DOHH2 (cell line): ENCODE measurements at regions not wholly inside any gene's neighbourhood (a gene's known extent, or its start where the extent isn't known, plus 50 kb on each side); places are given as distances from the start of the nearest gene placed in this dataset.

Experiments
- H3F3A ChIP-seq: fragments of 200-600 bp; sonication (generic), shearing (Covaris generic); 2 replicates; pipeline ENCODE4 v1.6.0; 2016; ENCODE audit warnings: antibody characterized with exemption, mild to moderate bottlenecking; ENCODE audit not compliant: control insufficient read depth, insufficient read depth
- H3K27ac ChIP-seq: fragments of 200-600 bp; sonication (generic); 2 replicates; pipeline ENCODE4 v1.5.1; 2014; ENCODE audit warnings: low read depth, mild to moderate bottlenecking, low read length, moderate library complexity
- H3K27me3 ChIP-seq: fragments of 200-600 bp; sonication (generic); 2 replicates; pipeline ENCODE4 v1.6.1; 2014; ENCODE audit warnings: mild to moderate bottlenecking, low read length, mixed read lengths; ENCODE audit not compliant: control insufficient read depth
- H3K36me3 ChIP-seq: fragments of 200-600 bp; sonication (generic); 2 replicates; pipeline ENCODE4 v1.6.1; 2014; ENCODE audit warnings: mild to moderate bottlenecking, low read length, moderate library complexity, mixed read lengths; ENCODE audit not compliant: control insufficient read depth
- H3K4me1 ChIP-seq: fragments of 200-600 bp; sonication (generic); 2 replicates; pipeline ENCODE4 v1.6.1; 2014; ENCODE audit warnings: mild to moderate bottlenecking, low read length, mixed read lengths; ENCODE audit not compliant: control insufficient read depth
- H3K4me2 ChIP-seq: fragments of 200-600 bp; sonication (generic); 2 replicates; pipeline ENCODE4 v1.6.0; 2014; ENCODE audit warnings: mild to moderate bottlenecking, low read length, moderate library complexity
- H3K4me3 ChIP-seq: fragments of 200-600 bp; sonication (generic); 2 replicates; pipeline ENCODE4 v1.5.1; 2014; ENCODE audit warnings: mild to moderate bottlenecking, low read length, mixed read lengths
- H3K79me2 ChIP-seq: fragments of 200-600 bp; sonication (generic); 2 replicates; pipeline ENCODE4 v1.6.1; 2014; ENCODE audit warnings: mild to moderate bottlenecking, low read length, mixed read lengths; ENCODE audit not compliant: control insufficient read depth
- H3K9me2 ChIP-seq: fragments of 200-600 bp; sonication (generic); replicated peaks from 2 replicates; pipeline ENCODE4 v1.6.1; 2014; ENCODE audit warnings: mild to moderate bottlenecking, low read length, mixed read lengths; ENCODE audit not compliant: control insufficient read depth
- H3K9me3 ChIP-seq: fragments of 200-600 bp; sonication (generic); 2 replicates; pipeline ENCODE4 v1.6.1; 2014; ENCODE audit warnings: antibody characterized with exemption, low read length, mixed read lengths; ENCODE audit not compliant: control insufficient read depth, insufficient read depth
- H4K20me1 ChIP-seq: fragments of 200-600 bp; sonication (generic); 2 replicates; pipeline ENCODE4 v1.6.0; 2014; ENCODE audit warnings: low read depth, mild to moderate bottlenecking, antibody characterized with exemption, low read length, moderate library complexity; ENCODE audit not compliant: control insufficient read depth, insufficient read depth
- CTCF ChIP-seq: fragments of 200-600 bp; sonication (generic); IDR thresholded peaks from one replicate; pipeline ENCODE4 v1.5.1; 2014; ENCODE audit warnings: antibody characterized with exemption, mild to moderate bottlenecking, low read depth, low read length; ENCODE audit not compliant: poor library complexity, severe bottlenecking
- EZH2phosphoT487 ChIP-seq: fragments of 200-600 bp; sonication (generic); IDR thresholded peaks from 2 replicates; pipeline ENCODE4 v1.6.1; 2017; ENCODE audit warnings: borderline replicate concordance, mild to moderate bottlenecking, antibody characterized with exemption, low read length, moderate library complexity, mixed read lengths

- Histone ChIP-seq H3K9me3 (no peaks in the 10 kb centered on the region), H3K4me2 (no peak overlapping the region), H3F3A (no peaks in the 10 kb centered on the region), H4K20me1 (no peaks in the 10 kb centered on the region), H3K9me2 (no peaks in the 10 kb centered on the region), H3K36me3 (no peaks in the 10 kb centered on the region), H3K4me1 (no peaks in the 10 kb centered on the region), H3K4me3 (no peak overlapping the region), H3K27ac (no peak overlapping the region), H3K27me3 (peaks cover 6% of the 10 kb centered on the region), H3K79me2 (no peaks in the 10 kb centered on the region)
- TF ChIP-seq CTCF: no peak
- TF ChIP-seq EZH2phosphoT487: no peak
Measured at GRCh38 chr1:67626090-67626860, 58.7 kb upstream of the GADD45A start.

- Histone ChIP-seq H3K4me3 (no peak overlapping the region), H3K4me1 (no peaks in the 10 kb centered on the region), H3K9me3 (no peaks in the 10 kb centered on the region), H3K27ac (no peak overlapping the region), H4K20me1 (no peaks in the 10 kb centered on the region), H3K36me3 (no peaks in the 10 kb centered on the region), H3K27me3 (peaks cover 6% of the 10 kb centered on the region), H3K9me2 (no peaks in the 10 kb centered on the region), H3K79me2 (no peaks in the 10 kb centered on the region), H3F3A (no peaks in the 10 kb centered on the region), H3K4me2 (no peak overlapping the region)
- TF ChIP-seq EZH2phosphoT487: no peak
- TF ChIP-seq CTCF: no peak
Measured at GRCh38 chr1:67626861-67627235, 58.2 kb upstream of the GADD45A start.

GRCh38 chr1:67627336-67627735, 57.7 kb upstream of the GADD45A start:
- H3K4me2 ChIP-seq: no peak overlapping the region
- H3F3A ChIP-seq: no peaks in the 10 kb centered on the region
- no peaks in the 10 kb centered on the region for H3K36me3 ChIP-seq
- H3K27ac ChIP-seq: no peak overlapping the region
- H3K9me3 ChIP-seq: no peaks in the 10 kb centered on the region
- H4K20me1 ChIP-seq: no peaks in the 10 kb centered on the region
- no peak overlapping the region for H3K4me3 ChIP-seq
- no peaks in the 10 kb centered on the region for H3K79me2 ChIP-seq
- no peaks in the 10 kb centered on the region for H3K9me2 ChIP-seq
- H3K4me1 ChIP-seq: no peaks in the 10 kb centered on the region
- peaks cover 6% of the 10 kb centered on the region for H3K27me3 ChIP-seq
- TF ChIP-seq EZH2phosphoT487 (no peak), CTCF (no peak)
